ENCODE measurements at regions not wholly inside any gene's neighbourhood (a gene's known extent, or its start where the extent isn't known, plus 50 kb on each side); places are given as distances from the start of the nearest gene placed in this dataset.

- Histone ChIP-seq H3K9me3 (ENCODE audit: severe bottlenecking) (no peaks in the 10 kb centered on the region), H3K27me3 (ENCODE audit: insufficient read depth, poor library complexity, severe bottlenecking) (peaks cover 3% of the 10 kb centered on the region), H3K4me3 (ENCODE audit: severe bottlenecking) (no peak overlapping the region), H3K36me3 (ENCODE audit: low read depth) (no peaks in the 10 kb centered on the region), H3K27ac (ENCODE audit: poor library complexity, severe bottlenecking) (no peak overlapping the region), H3K4me1 (ENCODE audit: insufficient read depth, poor library complexity, severe bottlenecking) (no peaks in the 10 kb centered on the region)
- no peak for DNase-seq (ENCODE audit: low spot score)
- no peak for ATAC-seq (ENCODE audit: low read depth)
- TF ChIP-seq CTCF (IDR thresholded peaks at IDR 0.05; ENCODE audit: poor library complexity, severe bottlenecking), result no peak
These were observed 305.4 kb downstream of the UQCRFS1 start for GRCh38 chr19:28907534-28907933.

GRCh38 chr19:28905996-28906395, 307.0 kb downstream of the UQCRFS1 start:
- Histone ChIP-seq H3K9me3 (ENCODE audit: severe bottlenecking) (no peaks in the 10 kb centered on the region), H3K4me3 (ENCODE audit: severe bottlenecking) (no peak overlapping the region), H3K4me1 (ENCODE audit: insufficient read depth, poor library complexity, severe bottlenecking) (no peaks in the 10 kb centered on the region), H3K36me3 (ENCODE audit: low read depth) (no peaks in the 10 kb centered on the region), H3K27me3 (ENCODE audit: insufficient read depth, poor library complexity, severe bottlenecking) (peaks cover 3% of the 10 kb centered on the region), H3K27ac (ENCODE audit: poor library complexity, severe bottlenecking) (no peak overlapping the region)
- no peak for ATAC-seq (ENCODE audit: low read depth)
- no peak for TF ChIP-seq CTCF (IDR thresholded peaks at IDR 0.05; ENCODE audit: poor library complexity, severe bottlenecking)
- DNase-seq (ENCODE audit: low spot score), result no peak

GRCh38 chr19:28899703-28900102, 313.2 kb downstream of the UQCRFS1 start:
- Histone ChIP-seq H3K4me1 (ENCODE audit: insufficient read depth, poor library complexity, severe bottlenecking) (no peaks in the 10 kb centered on the region), H3K27ac (ENCODE audit: poor library complexity, severe bottlenecking) (no peak overlapping the region), H3K4me3 (ENCODE audit: severe bottlenecking) (no peak overlapping the region), H3K9me3 (ENCODE audit: severe bottlenecking) (no peaks in the 10 kb centered on the region), H3K36me3 (ENCODE audit: low read depth) (no peaks in the 10 kb centered on the region), H3K27me3 (ENCODE audit: insufficient read depth, poor library complexity, severe bottlenecking) (no peaks in the 10 kb centered on the region)
- no peak for TF ChIP-seq CTCF (IDR thresholded peaks at IDR 0.05; ENCODE audit: poor library complexity, severe bottlenecking)
- DNase-seq (ENCODE audit: low spot score) (no peak), ATAC-seq (ENCODE audit: low read depth) (no peak)

GRCh38 chr19:28898249-28898648, 314.7 kb downstream of the UQCRFS1 start:
- TF ChIP-seq CTCF (IDR thresholded peaks at IDR 0.05; ENCODE audit: poor library complexity, severe bottlenecking), result no peak
- no peak for DNase-seq (ENCODE audit: low spot score)
- H3K9me3 ChIP-seq (ENCODE audit: severe bottlenecking), result no peaks in the 10 kb centered on the region

GRCh38 chr19:28889941-28890670, 322.8 kb downstream of the UQCRFS1 start:
- H3K36me3 ChIP-seq (ENCODE audit: low read depth), result no peaks in the 10 kb centered on the region
- no peak overlapping the region for H3K27ac ChIP-seq (ENCODE audit: poor library complexity, severe bottlenecking)
- H3K9me3 ChIP-seq (ENCODE audit: severe bottlenecking), result no peaks in the 10 kb centered on the region
- H3K27me3 ChIP-seq (ENCODE audit: insufficient read depth, poor library complexity, severe bottlenecking), result peaks cover 11% of the 10 kb centered on the region
- no peak for ATAC-seq (ENCODE audit: low read depth)
- no peak for DNase-seq (ENCODE audit: low spot score)
- H3K4me1 ChIP-seq (ENCODE audit: insufficient read depth, poor library complexity, severe bottlenecking), result no peaks in the 10 kb centered on the region
- H3K4me3 ChIP-seq (ENCODE audit: severe bottlenecking), result no peak overlapping the region
- no peak for TF ChIP-seq CTCF (IDR thresholded peaks at IDR 0.05; ENCODE audit: poor library complexity, severe bottlenecking)

More at GRCh38 chr19:28898249-28898648, 314.7 kb downstream of the UQCRFS1 start:
- Histone ChIP-seq H3K4me3 (ENCODE audit: severe bottlenecking) (no peak overlapping the region), H3K4me1 (ENCODE audit: insufficient read depth, poor library complexity, severe bottlenecking) (no peaks in the 10 kb centered on the region), H3K27ac (ENCODE audit: poor library complexity, severe bottlenecking) (no peak overlapping the region), H3K27me3 (ENCODE audit: insufficient read depth, poor library complexity, severe bottlenecking) (no peaks in the 10 kb centered on the region), H3K36me3 (ENCODE audit: low read depth) (no peaks in the 10 kb centered on the region)
- no peak for ATAC-seq (ENCODE audit: low read depth)
